B cell (primary cell): ENCODE measurements at regions not wholly inside any gene's neighbourhood (a gene's known extent, or its start where the extent isn't known, plus 50 kb on each side); places are given as distances from the start of the nearest gene placed in this dataset.

Experiments
- ATAC-seq: fragments of 200-7000 bp; cut with Tn5 transposase; one replicate; pipeline ENCODE4 v1.10.0; 2021; ENCODE audit warnings: low read depth, mild to moderate bottlenecking, moderate number of reproducible peaks, moderate library complexity
- CTCF ChIA-PET: fragments of 350-600 bp; sonication (Branson Sonifier 250); formaldehyde crosslinking; loops from one replicate; lab custom pipeline; 2021; ENCODE audit warnings: antibody characterized with exemption, inconsistent platforms; lab: Charles Lee
- POLR2A ChIA-PET: fragments of 350-600 bp; sonication (Branson Sonifier 250); formaldehyde crosslinking; loops from one replicate; lab custom pipeline; 2021; ENCODE audit warnings: antibody characterized with exemption; lab: Charles Lee
- DNase-seq: peaks from one replicate; pipeline ENCODE4 v3.0.0; 2013
- H2AFZ ChIP-seq: 2 replicates; pipeline ENCODE4 v1.6.1; 2012; ENCODE audit warnings: mild to moderate bottlenecking, low read depth, low read length; ENCODE audit not compliant: insufficient read depth, poor library complexity, severe bottlenecking
- H3K27ac ChIP-seq, 2 donors: 1 replicate in 1 of 2; 2 replicates in 1 of 2; pipeline ENCODE4 v1.5.1; 2012 to 2013; ENCODE audit warnings: low read length in 2 of 2, mild to moderate bottlenecking in 2 of 2, moderate library complexity in 1 of 2
- H3K27me3 ChIP-seq, 4 experiments: fragments of 200-600 bp in 1 of 4; sonication (generic) in 1 of 4; replicated peaks in 1 of 4; 1 replicate in 2 of 4; 2 replicates in 2 of 4; pipeline versions ENCODE4 v1.6.1 to v1.7.0; 2013 to 2016; ENCODE audit warnings: low read length in 3 of 4, mild to moderate bottlenecking in 2 of 4, mixed read lengths in 1 of 4, moderate library complexity in 1 of 4; ENCODE audit not compliant: insufficient read depth in 4 of 4, control insufficient read depth in 3 of 4; ENCODE audit errors: control extremely low read depth in 1 of 4
- H3K36me3 ChIP-seq, 2 experiments: replicated peaks in 1 of 2; 1 replicate in 1 of 2; 2 replicates in 1 of 2; pipeline versions ENCODE4 v1.6.1 to v1.7.1; 2013; ENCODE audit warnings: low read length in 1 of 2; ENCODE audit not compliant: insufficient read depth in 2 of 2, control insufficient read depth in 1 of 2; ENCODE audit errors: control extremely low read depth in 1 of 2, extremely low read depth in 1 of 2
- H3K4me1 ChIP-seq, 2 donors: fragments of 200-600 bp in 1 of 2; sonication (generic) in 1 of 2; 1 replicate in 1 of 2; 2 replicates in 1 of 2; pipeline versions ENCODE4 v1.5.1 to v1.6.1; 2013 to 2017; ENCODE audit warnings: low read length in 2 of 2; ENCODE audit not compliant: control insufficient read depth in 2 of 2, insufficient read depth in 2 of 2
- H3K4me2 ChIP-seq: replicated peaks from 2 replicates; pipeline ENCODE3; 2012; ENCODE audit warnings: mild to moderate bottlenecking, low read depth, low read length; ENCODE audit not compliant: poor library complexity, severe bottlenecking
- H3K4me3 ChIP-seq, 5 experiments: fragments of 200-600 bp in 1 of 5; sonication (generic) in 1 of 5; 1 replicate in 3 of 5; 2 replicates in 2 of 5; pipeline versions ENCODE4 v1.5.1 to v1.7.0; 2011 to 2016; ENCODE audit warnings: low read length in 4 of 5, mild to moderate bottlenecking in 4 of 5, low read depth in 2 of 5, control low read depth in 1 of 5, moderate library complexity in 1 of 5; ENCODE audit not compliant: insufficient read depth in 1 of 5; ENCODE audit errors: control extremely low read depth in 1 of 5, extremely low read depth in 1 of 5
- H3K79me2 ChIP-seq: fragments of 200-600 bp; sonication (generic); one replicate; pipeline ENCODE4 v1.6.0; 2016; ENCODE audit warnings: low read length; ENCODE audit not compliant: control insufficient read depth, insufficient read depth
- H3K9ac ChIP-seq: fragments of 200-600 bp; sonication (generic); 2 replicates; pipeline ENCODE4 v1.6.1; 2017; ENCODE audit warnings: mild to moderate bottlenecking, low read length, moderate library complexity
- H3K9me3 ChIP-seq, 3 donors: one replicate each; pipeline versions ENCODE4 v1.6.1 to v1.7.1; 2013; ENCODE audit warnings: low read length in 2 of 3; ENCODE audit not compliant: control insufficient read depth in 2 of 3, insufficient read depth in 1 of 3; ENCODE audit errors: control extremely low read depth in 1 of 3
- H4K20me1 ChIP-seq: 2 replicates; pipeline ENCODE4 v1.6.0; 2012; ENCODE audit warnings: mild to moderate bottlenecking, low read length; ENCODE audit not compliant: insufficient read depth, control insufficient read depth, poor library complexity, severe bottlenecking
- H3K27ac Mint-ChIP-seq: one replicate; pipeline ENCODE4 v1.8.0; 2021; ENCODE audit warnings: mixed read lengths
- H3K27me3 Mint-ChIP-seq: one replicate; pipeline ENCODE4 v1.8.0; 2021; ENCODE audit warnings: mixed read lengths
- H3K4me1 Mint-ChIP-seq: one replicate; pipeline ENCODE4 v1.8.0; 2021; ENCODE audit warnings: mixed read lengths
- H3K4me3 Mint-ChIP-seq: one replicate; pipeline ENCODE4 v1.8.0; 2021; ENCODE audit warnings: mixed read lengths
- H3K9me3 Mint-ChIP-seq: one replicate; pipeline ENCODE4 v1.8.0; 2022; ENCODE audit warnings: mixed read lengths; ENCODE audit not compliant: insufficient read depth
- EZH2 ChIP-seq: IDR thresholded peaks from 2 replicates; pipeline ENCODE4 v1.6.1; 2012; ENCODE audit warnings: borderline replicate concordance, low read depth, mild to moderate bottlenecking, moderate library complexity, low read length; ENCODE audit not compliant: insufficient read depth, poor library complexity, severe bottlenecking
- WGBS: methylation state at CpG from one replicate; pipeline ENCODE4 v1.1.5; 2013; ENCODE audit warnings: missing lambda C conversion rate; ENCODE audit not compliant: insufficient coverage; 5-methylcytosine and 5-hydroxymethylcytosine counted together
- intact Hi-C: fragments of 100-400 bp; cut with micrococcal nuclease; formaldehyde crosslinking; loops from one replicate; pipeline ENCODE4 v1.10.0; 2022
- TF ChIP-seq, protein P1 (sequence below): fragments of 200-600 bp; IDR thresholded peaks from one replicate; pipeline ENCODE4 v1.8.0; 2022; ENCODE audit warnings: antibody characterized with exemption, mild to moderate bottlenecking

DNA sequence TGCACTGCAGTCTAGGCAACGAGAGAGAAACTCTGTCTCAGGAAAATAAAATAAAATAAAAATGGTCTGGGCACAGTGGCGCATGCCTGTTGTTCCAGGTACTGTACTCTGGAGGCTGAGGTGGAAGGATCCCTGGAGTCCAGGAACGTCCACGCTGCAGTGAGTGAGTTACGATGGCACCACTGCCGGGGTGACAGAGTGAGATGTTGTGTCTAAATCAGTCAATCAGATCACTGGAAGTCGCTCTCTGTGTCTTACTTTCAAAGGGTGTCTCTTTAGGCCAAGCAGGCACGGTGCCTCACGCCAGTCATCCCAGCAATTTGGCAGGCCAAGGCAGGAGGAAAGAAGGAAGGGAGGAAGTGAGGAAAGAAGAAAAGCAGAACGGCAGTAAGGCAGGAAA lies 112.2 kb upstream of the ANKRD30BL start:
- Histone ChIP-seq H3K79me2 (no peaks in the 10 kb centered on the region), H3K4me1 (no peaks in the 10 kb centered on the region), H3K4me2 (no peak overlapping the region), H3K9ac (no peak overlapping the region), H4K20me1 (no peaks in the 10 kb centered on the region), H3K36me3 (no peaks in the 10 kb centered on the region), H2AFZ (no peak overlapping the region), H3K27me3 (peaks cover 0 to 3% (median 0%) of the 10 kb centered on the region in 4 experiments), H3K4me3 (no peak overlapping the region), H3K27ac (no peak overlapping the region), H3K9me3 (peaks cover 0 to 20% (median 0%) of the 10 kb centered on the region in 3 donors)
- H3K9me3 Mint-ChIP-seq: peaks cover 4% of the 10 kb centered on the region
- no peak overlapping the region for H3K27ac Mint-ChIP-seq
- no peak overlapping the region for H3K4me3 Mint-ChIP-seq
- intact Hi-C loops: no loop called here
- H3K27me3 Mint-ChIP-seq: no peaks in the 10 kb centered on the region
- no peak for DNase-seq
- no peaks in the 10 kb centered on the region for H3K4me1 Mint-ChIP-seq
- no peak for ATAC-seq
- CTCF ChIA-PET: no interaction called here
- no peak for TF ChIP-seq EZH2
- TF ChIP-seq, protein P1, sequence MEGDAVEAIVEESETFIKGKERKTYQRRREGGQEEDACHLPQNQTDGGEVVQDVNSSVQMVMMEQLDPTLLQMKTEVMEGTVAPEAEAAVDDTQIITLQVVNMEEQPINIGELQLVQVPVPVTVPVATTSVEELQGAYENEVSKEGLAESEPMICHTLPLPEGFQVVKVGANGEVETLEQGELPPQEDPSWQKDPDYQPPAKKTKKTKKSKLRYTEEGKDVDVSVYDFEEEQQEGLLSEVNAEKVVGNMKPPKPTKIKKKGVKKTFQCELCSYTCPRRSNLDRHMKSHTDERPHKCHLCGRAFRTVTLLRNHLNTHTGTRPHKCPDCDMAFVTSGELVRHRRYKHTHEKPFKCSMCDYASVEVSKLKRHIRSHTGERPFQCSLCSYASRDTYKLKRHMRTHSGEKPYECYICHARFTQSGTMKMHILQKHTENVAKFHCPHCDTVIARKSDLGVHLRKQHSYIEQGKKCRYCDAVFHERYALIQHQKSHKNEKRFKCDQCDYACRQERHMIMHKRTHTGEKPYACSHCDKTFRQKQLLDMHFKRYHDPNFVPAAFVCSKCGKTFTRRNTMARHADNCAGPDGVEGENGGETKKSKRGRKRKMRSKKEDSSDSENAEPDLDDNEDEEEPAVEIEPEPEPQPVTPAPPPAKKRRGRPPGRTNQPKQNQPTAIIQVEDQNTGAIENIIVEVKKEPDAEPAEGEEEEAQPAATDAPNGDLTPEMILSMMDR: no peak
- 89% methylated on average over 10 of the region's 10 CpGs for WGBS
- POLR2A ChIA-PET: no interaction called here

- H3K27me3 Mint-ChIP-seq: no peaks in the 10 kb centered on the region
- no peaks in the 10 kb centered on the region for H3K79me2 ChIP-seq
- no peak overlapping the region for H3K4me3 ChIP-seq
- H3K9me3 ChIP-seq: peaks cover 0 to 30% (median 0%) of the 10 kb centered on the region in 3 donors
- no peaks in the 10 kb centered on the region for H4K20me1 ChIP-seq
- DNase-seq: no peak
- H3K9ac ChIP-seq: no peak overlapping the region
- no peak for ATAC-seq
- no peak overlapping the region for H3K4me3 Mint-ChIP-seq
- no peak overlapping the region for H2AFZ ChIP-seq
- no peak overlapping the region for H3K27ac Mint-ChIP-seq
- WGBS: 98% methylated on average over 15 of the region's 17 CpGs
- intact Hi-C loops: no loop called here
- ChIA-PET POLR2A (no interaction called here), CTCF (no interaction called here)
- no peaks in the 10 kb centered on the region for H3K4me1 Mint-ChIP-seq
- no peak for TF ChIP-seq EZH2
- TF ChIP-seq, protein P1: no peak
- no peaks in the 10 kb centered on the region for H3K36me3 ChIP-seq
- H3K27ac ChIP-seq: no peak overlapping the region
- no peaks in the 10 kb centered on the region for H3K4me1 ChIP-seq
- H3K27me3 ChIP-seq: no peaks in the 10 kb centered on the region
- no peak overlapping the region for H3K4me2 ChIP-seq
- peaks cover 6% of the 10 kb centered on the region for H3K9me3 Mint-ChIP-seq
These were observed 113.6 kb upstream of the ANKRD30BL start for GRCh38 chr2:132275396-132275795.
